ENCODE measurements at regions not wholly inside any gene's neighbourhood (a gene's known extent, or its start where the extent isn't known, plus 50 kb on each side); places are given as distances from the start of the nearest gene placed in this dataset.

DNA sequence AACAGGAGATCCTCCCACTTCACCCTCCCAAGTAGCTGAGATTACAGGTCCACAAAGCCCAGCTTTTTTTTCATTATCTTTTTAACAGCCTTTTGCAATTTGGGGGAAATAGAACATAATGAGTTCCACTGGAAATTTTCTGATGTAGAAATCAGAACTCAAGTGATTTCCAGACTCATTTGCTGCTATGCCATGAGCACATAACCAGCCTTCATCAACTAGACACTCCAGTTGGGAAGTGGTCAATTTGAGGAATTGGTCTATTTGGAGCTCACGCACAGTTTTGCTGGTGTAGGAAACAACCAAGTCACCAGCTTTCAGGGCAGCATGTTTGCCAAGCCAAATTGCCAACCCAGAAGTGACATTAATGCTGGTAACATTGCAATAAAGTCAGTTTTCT is 86.7 kb downstream of the MAFB start:
- TF ChIP-seq, protein P1, sequence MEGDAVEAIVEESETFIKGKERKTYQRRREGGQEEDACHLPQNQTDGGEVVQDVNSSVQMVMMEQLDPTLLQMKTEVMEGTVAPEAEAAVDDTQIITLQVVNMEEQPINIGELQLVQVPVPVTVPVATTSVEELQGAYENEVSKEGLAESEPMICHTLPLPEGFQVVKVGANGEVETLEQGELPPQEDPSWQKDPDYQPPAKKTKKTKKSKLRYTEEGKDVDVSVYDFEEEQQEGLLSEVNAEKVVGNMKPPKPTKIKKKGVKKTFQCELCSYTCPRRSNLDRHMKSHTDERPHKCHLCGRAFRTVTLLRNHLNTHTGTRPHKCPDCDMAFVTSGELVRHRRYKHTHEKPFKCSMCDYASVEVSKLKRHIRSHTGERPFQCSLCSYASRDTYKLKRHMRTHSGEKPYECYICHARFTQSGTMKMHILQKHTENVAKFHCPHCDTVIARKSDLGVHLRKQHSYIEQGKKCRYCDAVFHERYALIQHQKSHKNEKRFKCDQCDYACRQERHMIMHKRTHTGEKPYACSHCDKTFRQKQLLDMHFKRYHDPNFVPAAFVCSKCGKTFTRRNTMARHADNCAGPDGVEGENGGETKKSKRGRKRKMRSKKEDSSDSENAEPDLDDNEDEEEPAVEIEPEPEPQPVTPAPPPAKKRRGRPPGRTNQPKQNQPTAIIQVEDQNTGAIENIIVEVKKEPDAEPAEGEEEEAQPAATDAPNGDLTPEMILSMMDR (IDR thresholded peaks at IDR 0.05) = no peak
- peaks cover 12% of the 10 kb centered on the region for H3K9me3 ChIP-seq
- no peaks in the 10 kb centered on the region for H3K4me1 ChIP-seq (ENCODE audit: low read depth)
- DNase-seq = no peak
- ATAC-seq = no peak
- no peak overlapping the region for H3K4me3 ChIP-seq
- intact Hi-C loops (cut with DNase I, micrococcal nuclease) = no loop called here
- no peaks in the 10 kb centered on the region for H3K36me3 ChIP-seq (ENCODE audit: low read depth)

DNA sequence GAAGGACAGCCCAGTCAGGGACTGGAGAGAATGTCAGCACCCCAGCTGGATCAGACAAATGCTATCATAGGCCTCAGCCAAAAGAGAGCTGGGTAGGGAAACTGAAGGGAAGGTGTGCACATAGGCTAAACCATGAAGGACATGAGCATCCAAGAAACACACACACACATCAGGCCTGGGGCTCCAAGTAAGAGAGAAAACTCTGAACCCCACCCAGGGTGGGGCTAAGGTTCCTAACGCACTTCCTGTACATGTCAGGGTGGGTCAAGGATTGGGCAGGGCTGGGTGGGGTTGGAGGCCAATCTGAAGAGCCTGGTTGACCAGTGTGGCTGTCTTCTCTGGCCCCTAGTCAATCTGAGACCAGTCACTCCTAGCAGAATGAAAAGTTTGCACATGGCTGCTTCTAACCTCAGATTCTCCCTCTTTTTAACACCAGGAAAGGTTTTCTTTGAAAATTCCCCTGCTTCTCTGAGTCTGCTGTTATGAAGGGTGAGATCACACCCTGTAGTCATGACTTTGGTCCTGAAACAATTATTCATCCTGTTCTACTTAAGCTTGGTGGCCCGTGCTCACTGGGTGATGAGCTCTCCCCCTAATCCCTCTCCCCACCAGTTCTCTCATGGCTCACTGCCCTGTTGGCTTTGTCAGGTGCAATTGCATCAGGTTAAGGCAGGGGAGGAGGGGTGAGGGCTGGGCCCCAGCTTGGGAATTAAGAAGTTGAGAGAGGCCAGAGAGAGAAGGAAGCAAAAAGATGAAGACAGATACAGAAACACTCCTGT is 88.4 kb downstream of the MAFB start:
- intact Hi-C loops (cut with DNase I, micrococcal nuclease) = no loop called here
- TF ChIP-seq, protein P1 (IDR thresholded peaks at IDR 0.05) = no peak
- no peak overlapping the region for H3K4me3 ChIP-seq
- H3K4me1 ChIP-seq (ENCODE audit: low read depth) = no peaks in the 10 kb centered on the region
- ATAC-seq (peak; percentile 65), DNase-seq (peak in 1 of 3 donors; percentile 60)
- peaks cover 12% of the 10 kb centered on the region for H3K9me3 ChIP-seq
- no peaks in the 10 kb centered on the region for H3K36me3 ChIP-seq (ENCODE audit: low read depth)

DNA sequence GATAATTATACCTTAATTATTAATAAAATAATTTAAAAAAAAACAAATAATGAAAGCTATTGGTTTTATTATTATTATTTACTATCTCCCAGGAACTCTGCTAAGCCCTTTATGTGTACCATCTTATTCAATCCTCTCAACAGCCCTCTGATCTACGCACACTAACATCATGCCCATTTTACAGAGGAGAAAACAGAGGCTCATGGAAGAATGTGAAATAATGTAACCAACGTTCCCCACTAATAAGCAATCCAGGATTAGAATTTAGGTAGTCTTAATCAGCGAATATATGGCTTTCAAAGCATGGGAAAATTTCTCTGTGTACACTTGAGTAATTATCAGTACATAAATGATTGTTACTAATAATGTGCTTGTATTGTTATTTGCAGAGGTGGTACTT is 89.0 kb downstream of the MAFB start:
- H3K4me1 ChIP-seq (ENCODE audit: low read depth) = no peaks in the 10 kb centered on the region
- intact Hi-C loops (cut with DNase I, micrococcal nuclease) = no loop called here
- TF ChIP-seq, protein P1 (IDR thresholded peaks at IDR 0.05) = no peak
- H3K36me3 ChIP-seq (ENCODE audit: low read depth) = no peaks in the 10 kb centered on the region
- H3K4me3 ChIP-seq = no peak overlapping the region
- H3K9me3 ChIP-seq = peaks cover 12% of the 10 kb centered on the region
- ATAC-seq = no peak
- DNase-seq = no peak

DNA sequence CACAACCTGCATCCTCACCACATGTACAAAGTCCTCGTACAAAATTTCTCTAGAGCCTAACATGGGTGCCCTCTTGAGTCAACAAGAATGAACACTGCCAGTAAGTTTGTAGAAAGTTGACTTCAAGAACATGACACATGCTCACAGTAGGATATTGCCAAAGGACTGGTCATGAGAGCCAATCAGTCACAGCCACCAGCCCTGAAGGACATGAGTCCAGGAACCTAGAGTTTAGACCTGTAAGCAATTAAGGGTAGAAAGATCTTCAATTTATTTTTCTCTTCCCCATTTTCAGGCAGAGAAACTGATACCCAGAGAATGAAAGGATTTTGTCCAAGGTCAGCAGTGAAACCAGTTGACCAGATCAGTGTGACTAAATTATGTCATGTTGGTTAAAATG is 96.1 kb downstream of the MAFB start:
- TF ChIP-seq, protein P1 (IDR thresholded peaks at IDR 0.05) = no peak
- intact Hi-C loops (cut with DNase I, micrococcal nuclease) = no loop called here
- H3K4me1 ChIP-seq (ENCODE audit: low read depth) = no peaks in the 10 kb centered on the region
- no peak overlapping the region for H3K4me3 ChIP-seq
- no peak for DNase-seq
- ATAC-seq = no peak
- H3K36me3 ChIP-seq (ENCODE audit: low read depth) = no peaks in the 10 kb centered on the region
- H3K9me3 ChIP-seq = no peaks in the 10 kb centered on the region

DNA sequence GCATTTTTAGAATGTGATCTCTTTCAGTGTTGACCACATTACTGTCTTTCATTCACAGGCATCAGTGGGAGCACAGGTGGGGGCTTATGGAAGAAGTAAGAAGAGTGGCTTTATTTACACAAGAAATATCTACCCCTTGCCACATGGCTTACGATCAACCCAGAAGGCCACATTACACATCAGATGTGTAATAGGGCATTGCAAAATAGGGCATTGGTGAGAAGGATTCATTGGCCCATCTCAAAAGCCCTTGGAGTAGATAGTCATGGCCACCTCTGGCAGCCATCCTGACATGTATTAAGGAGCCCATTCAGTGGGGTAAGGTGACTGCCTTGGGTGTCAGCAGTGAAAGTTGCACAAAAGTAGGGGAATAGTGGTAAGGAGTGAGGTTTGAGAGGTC is 97.5 kb downstream of the MAFB start:
- H3K9me3 ChIP-seq = no peaks in the 10 kb centered on the region
- TF ChIP-seq, protein P1 (IDR thresholded peaks at IDR 0.05) = no peak
- H3K36me3 ChIP-seq (ENCODE audit: low read depth) = no peaks in the 10 kb centered on the region
- ATAC-seq (no peak), DNase-seq (no peak)
- H3K4me1 ChIP-seq (ENCODE audit: low read depth) = no peaks in the 10 kb centered on the region
- intact Hi-C loops (cut with DNase I, micrococcal nuclease) = no loop called here
- H3K4me3 ChIP-seq = no peak overlapping the region
